ENCODE measurements at regions not wholly inside any gene's neighbourhood (a gene's known extent, or its start where the extent isn't known, plus 50 kb on each side); places are given as distances from the start of the nearest gene placed in this dataset.

GRCh38 chr17:63270610-63271009 lies 175.5 kb downstream of the CYB561 start:
- H3K4me1 ChIP-seq = no peaks in the 10 kb centered on the region
- DNase-seq = no peak
- H3K36me3 ChIP-seq = no peaks in the 10 kb centered on the region
- no peaks in the 10 kb centered on the region for H3K27me3 ChIP-seq
- no peaks in the 10 kb centered on the region for H3K9me3 ChIP-seq
- TF ChIP-seq CTCF (IDR thresholded peaks at IDR 0.05) = no peak
- no peak for TF ChIP-seq POLR2A (IDR thresholded peaks at IDR 0.05)
- H3K27ac ChIP-seq = no peak overlapping the region
- intact Hi-C loops (cut with DNase I; ENCODE audit: low total_unique reads) = no loop called here
- H3K4me3 ChIP-seq = no peak overlapping the region

GRCh38 chr17:63274146-63274545 lies 172.0 kb downstream of the CYB561 start:
- H3K4me3 ChIP-seq = no peak overlapping the region
- DNase-seq = no peak
- TF ChIP-seq POLR2A (IDR thresholded peaks at IDR 0.05) = no peak
- no peak for TF ChIP-seq CTCF (IDR thresholded peaks at IDR 0.05)
- intact Hi-C loops (cut with DNase I; ENCODE audit: low total_unique reads) = no loop called here
- H3K4me1 ChIP-seq = no peaks in the 10 kb centered on the region
- no peaks in the 10 kb centered on the region for H3K9me3 ChIP-seq
- H3K27me3 ChIP-seq = no peaks in the 10 kb centered on the region
- H3K36me3 ChIP-seq = no peaks in the 10 kb centered on the region
- no peak overlapping the region for H3K27ac ChIP-seq

GRCh38 chr17:63275318-63275970 lies 170.7 kb downstream of the CYB561 start:
- H3K4me3 ChIP-seq = no peak overlapping the region
- no peaks in the 10 kb centered on the region for H3K36me3 ChIP-seq
- no peaks in the 10 kb centered on the region for H3K27me3 ChIP-seq
- H3K27ac ChIP-seq = no peak overlapping the region
- TF ChIP-seq POLR2A (IDR thresholded peaks at IDR 0.05) (no peak), CTCF (IDR thresholded peaks at IDR 0.05) (no peak)
- no peaks in the 10 kb centered on the region for H3K9me3 ChIP-seq
- intact Hi-C loops (cut with DNase I; ENCODE audit: low total_unique reads) = no loop called here
- H3K4me1 ChIP-seq = no peaks in the 10 kb centered on the region
- DNase-seq = no peak

GRCh38 chr17:63275971-63276745 lies 169.9 kb downstream of the CYB561 start:
- Histone ChIP-seq H3K4me1 (no peaks in the 10 kb centered on the region), H3K4me3 (no peak overlapping the region), H3K27ac (no peak overlapping the region), H3K36me3 (no peaks in the 10 kb centered on the region), H3K27me3 (no peaks in the 10 kb centered on the region), H3K9me3 (no peaks in the 10 kb centered on the region)
- no peak for TF ChIP-seq POLR2A (IDR thresholded peaks at IDR 0.05)
- no peak for DNase-seq
- intact Hi-C loops (cut with DNase I; ENCODE audit: low total_unique reads) = no loop called here

- DNase-seq = no peak
- TF ChIP-seq POLR2A (IDR thresholded peaks at IDR 0.05) (no peak), CTCF (IDR thresholded peaks at IDR 0.05) (no peak)
- Histone ChIP-seq H3K27me3 (no peaks in the 10 kb centered on the region), H3K9me3 (no peaks in the 10 kb centered on the region), H3K27ac (no peak overlapping the region), H3K4me1 (no peaks in the 10 kb centered on the region), H3K4me3 (no peak overlapping the region), H3K36me3 (no peaks in the 10 kb centered on the region)
- intact Hi-C loops (cut with DNase I; ENCODE audit: low total_unique reads) = no loop called here
Measured at GRCh38 chr17:63276821-63277220, 169.3 kb downstream of the CYB561 start.

Data from uterus (tissue), 3 donors.